HFFc6 (cell line): ENCODE measurements at regions not wholly inside any gene's neighbourhood (a gene's known extent, or its start where the extent isn't known, plus 50 kb on each side); places are given as distances from the start of the nearest gene placed in this dataset.

Experiments used
- DNase-seq: peaks from one replicate; pipeline ENCODE4 v3.0.0-alpha.2; 2018
- H3K27ac Mint-ChIP-seq: 2 replicates; pipeline ENCODE4 v1.8.0; 2020; ENCODE audit warnings: mild to moderate bottlenecking, mixed read lengths
- H3K27me3 Mint-ChIP-seq: 2 replicates; pipeline ENCODE4 v1.8.0; 2021; ENCODE audit warnings: mild to moderate bottlenecking, moderate library complexity, mixed read lengths; ENCODE audit not compliant: insufficient read depth
- H3K36me3 Mint-ChIP-seq: 2 replicates; pipeline ENCODE4 v1.8.0; 2021; ENCODE audit warnings: low read depth, mixed read lengths
- H3K4me1 Mint-ChIP-seq: 2 replicates; pipeline ENCODE4 v1.8.0; 2020; ENCODE audit warnings: low read depth, mixed read lengths
- H3K4me3 Mint-ChIP-seq: 2 replicates; pipeline ENCODE4 v1.8.0; 2020; ENCODE audit warnings: mild to moderate bottlenecking, moderate library complexity, mixed read lengths
- H3K9me3 Mint-ChIP-seq: 2 replicates; pipeline ENCODE4 v1.8.0; 2020; ENCODE audit warnings: mild to moderate bottlenecking, mixed read lengths
- TF ChIP-seq, protein P1 (sequence below): fragments of 200-600 bp; sonication (generic); IDR thresholded peaks from 2 replicates; pipeline ENCODE4 v1.5.0; 2021; ENCODE audit warnings: antibody characterized with exemption, mild to moderate bottlenecking

DNA sequence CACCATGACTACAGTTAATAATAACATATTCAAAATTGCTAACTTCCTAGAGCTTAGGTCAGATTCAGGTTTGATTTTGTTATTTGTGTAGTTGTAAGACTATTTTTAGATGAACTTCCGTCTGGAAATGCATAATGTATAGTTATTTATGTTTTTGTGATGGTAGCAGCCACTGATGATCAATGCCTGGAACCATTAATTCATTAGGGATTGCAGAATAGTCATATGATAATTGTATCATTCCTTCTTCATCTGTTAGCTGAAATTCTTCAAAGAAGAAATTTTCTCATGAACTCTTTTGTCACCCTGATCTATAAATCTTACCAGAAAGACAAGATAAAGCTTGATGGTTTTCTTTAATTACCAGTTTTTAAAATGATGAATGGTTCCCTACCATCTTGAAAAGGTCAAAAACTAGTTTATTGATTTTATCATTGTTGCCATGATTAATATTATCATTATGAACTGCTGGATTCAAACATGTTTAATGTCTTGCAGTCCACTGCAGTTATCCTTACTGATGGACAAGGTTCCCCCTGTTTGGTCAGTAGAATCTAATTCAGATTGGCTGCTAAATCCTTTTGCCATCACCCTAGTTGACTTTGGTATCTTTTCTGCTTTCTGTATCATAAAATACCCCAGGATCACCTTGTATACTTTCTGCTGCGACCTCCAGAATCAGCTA is 433.3 kb downstream of the GPAM start:
- no peaks in the 10 kb centered on the region for H3K36me3 Mint-ChIP-seq
- no peak overlapping the region for H3K27ac Mint-ChIP-seq
- TF ChIP-seq, protein P1, sequence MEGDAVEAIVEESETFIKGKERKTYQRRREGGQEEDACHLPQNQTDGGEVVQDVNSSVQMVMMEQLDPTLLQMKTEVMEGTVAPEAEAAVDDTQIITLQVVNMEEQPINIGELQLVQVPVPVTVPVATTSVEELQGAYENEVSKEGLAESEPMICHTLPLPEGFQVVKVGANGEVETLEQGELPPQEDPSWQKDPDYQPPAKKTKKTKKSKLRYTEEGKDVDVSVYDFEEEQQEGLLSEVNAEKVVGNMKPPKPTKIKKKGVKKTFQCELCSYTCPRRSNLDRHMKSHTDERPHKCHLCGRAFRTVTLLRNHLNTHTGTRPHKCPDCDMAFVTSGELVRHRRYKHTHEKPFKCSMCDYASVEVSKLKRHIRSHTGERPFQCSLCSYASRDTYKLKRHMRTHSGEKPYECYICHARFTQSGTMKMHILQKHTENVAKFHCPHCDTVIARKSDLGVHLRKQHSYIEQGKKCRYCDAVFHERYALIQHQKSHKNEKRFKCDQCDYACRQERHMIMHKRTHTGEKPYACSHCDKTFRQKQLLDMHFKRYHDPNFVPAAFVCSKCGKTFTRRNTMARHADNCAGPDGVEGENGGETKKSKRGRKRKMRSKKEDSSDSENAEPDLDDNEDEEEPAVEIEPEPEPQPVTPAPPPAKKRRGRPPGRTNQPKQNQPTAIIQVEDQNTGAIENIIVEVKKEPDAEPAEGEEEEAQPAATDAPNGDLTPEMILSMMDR, result no peak
- no peaks in the 10 kb centered on the region for H3K27me3 Mint-ChIP-seq
- H3K9me3 Mint-ChIP-seq, result peaks cover 34% of the 10 kb centered on the region
- H3K4me3 Mint-ChIP-seq, result no peak overlapping the region
- DNase-seq, result no peak
- no peaks in the 10 kb centered on the region for H3K4me1 Mint-ChIP-seq

GRCh38 chr10:111756217-111757061 is 427.1 kb downstream of the GPAM start:
- no peaks in the 10 kb centered on the region for H3K36me3 Mint-ChIP-seq
- H3K27me3 Mint-ChIP-seq, result no peaks in the 10 kb centered on the region
- TF ChIP-seq, protein P1, result no peak
- no peak for DNase-seq
- H3K4me3 Mint-ChIP-seq, result no peak overlapping the region
- H3K9me3 Mint-ChIP-seq, result peaks cover 28% of the 10 kb centered on the region
- no peak overlapping the region for H3K27ac Mint-ChIP-seq
- no peaks in the 10 kb centered on the region for H3K4me1 Mint-ChIP-seq

DNA sequence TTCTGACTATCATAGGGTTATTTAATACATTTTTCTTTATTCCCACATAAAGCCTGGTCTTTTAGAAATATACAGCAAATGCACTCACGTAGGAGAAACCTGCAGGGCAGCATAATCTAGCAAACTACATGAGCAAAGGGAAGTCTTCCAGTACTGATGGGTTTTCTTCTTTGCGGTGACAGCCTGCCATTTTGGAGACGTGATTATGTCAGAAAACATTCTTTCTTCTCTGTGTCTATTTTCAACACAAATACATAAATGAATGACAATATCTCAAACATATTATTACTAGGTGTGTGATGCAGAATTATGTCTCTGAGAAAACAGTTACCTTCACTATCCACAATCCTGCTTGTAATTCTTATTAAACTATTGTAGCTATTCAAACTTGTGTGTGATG is 425.0 kb downstream of the GPAM start:
- Mint-ChIP-seq H3K27me3 (no peaks in the 10 kb centered on the region), H3K4me3 (no peak overlapping the region), H3K9me3 (peaks cover 35% of the 10 kb centered on the region), H3K36me3 (no peaks in the 10 kb centered on the region), H3K27ac (no peak overlapping the region), H3K4me1 (no peaks in the 10 kb centered on the region)
- DNase-seq, result no peak
- TF ChIP-seq, protein P1, result no peak

GRCh38 chr10:111762114-111762513 is 421.5 kb downstream of the GPAM start:
- Mint-ChIP-seq H3K4me1 (no peaks in the 10 kb centered on the region), H3K36me3 (no peaks in the 10 kb centered on the region), H3K9me3 (peaks cover 38% of the 10 kb centered on the region), H3K27ac (no peak overlapping the region), H3K27me3 (no peaks in the 10 kb centered on the region), H3K4me3 (no peak overlapping the region)
- TF ChIP-seq, protein P1, result no peak
- DNase-seq, result no peak

- H3K4me1 Mint-ChIP-seq, result no peaks in the 10 kb centered on the region
- no peak overlapping the region for H3K4me3 Mint-ChIP-seq
- no peak overlapping the region for H3K27ac Mint-ChIP-seq
- H3K9me3 Mint-ChIP-seq, result peaks cover 39% of the 10 kb centered on the region
- H3K36me3 Mint-ChIP-seq, result no peaks in the 10 kb centered on the region
- DNase-seq, result no peak
- TF ChIP-seq, protein P1, result no peak
- no peaks in the 10 kb centered on the region for H3K27me3 Mint-ChIP-seq
Observed at GRCh38 chr10:111765216-111765615, 418.3 kb downstream of the GPAM start.
